NCI-H1092 (cell line): ENCODE measurements at regions not wholly inside any gene's neighbourhood (a gene's known extent, or its start where the extent isn't known, plus 50 kb on each side); places are given as distances from the start of the nearest gene placed in this dataset.

Source experiments
- DNase-seq: peaks from one replicate; lab custom pipeline; 2025; lab: John Stamatoyannopoulos, UW

- DNase-seq: no peak
These were observed 1593.1 kb upstream of the TENM4 start for GRCh38 chr11:81033779-81034540.

- no peak for DNase-seq
These were observed 1592.1 kb upstream of the TENM4 start for GRCh38 chr11:81032906-81033305.

GRCh38 chr11:81030186-81030585, 1589.4 kb upstream of the TENM4 start:
- DNase-seq: no peak

DNA sequence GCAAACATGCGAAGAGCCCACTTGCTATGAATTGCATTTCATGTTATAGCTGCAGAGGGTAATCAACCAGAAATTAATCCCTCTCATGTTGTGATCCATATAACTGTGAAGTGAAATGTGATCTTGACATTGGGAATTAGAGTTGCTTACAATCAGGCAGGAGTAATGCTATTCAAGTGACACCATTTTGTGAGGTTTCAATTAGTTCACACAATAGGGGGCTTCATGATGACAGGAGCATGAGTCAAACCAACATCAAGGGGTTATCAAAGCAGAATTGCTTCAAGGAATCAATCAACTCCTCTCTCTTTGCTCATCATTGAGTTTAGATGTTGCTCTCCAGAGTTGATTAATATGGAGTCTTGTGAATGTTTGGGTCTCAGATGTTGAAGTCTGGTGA, 1585.2 kb upstream of the TENM4 start:
- DNase-seq: no peak

GRCh38 chr11:81022057-81022456, 1581.2 kb upstream of the TENM4 start:
- DNase-seq: no peak

DNA sequence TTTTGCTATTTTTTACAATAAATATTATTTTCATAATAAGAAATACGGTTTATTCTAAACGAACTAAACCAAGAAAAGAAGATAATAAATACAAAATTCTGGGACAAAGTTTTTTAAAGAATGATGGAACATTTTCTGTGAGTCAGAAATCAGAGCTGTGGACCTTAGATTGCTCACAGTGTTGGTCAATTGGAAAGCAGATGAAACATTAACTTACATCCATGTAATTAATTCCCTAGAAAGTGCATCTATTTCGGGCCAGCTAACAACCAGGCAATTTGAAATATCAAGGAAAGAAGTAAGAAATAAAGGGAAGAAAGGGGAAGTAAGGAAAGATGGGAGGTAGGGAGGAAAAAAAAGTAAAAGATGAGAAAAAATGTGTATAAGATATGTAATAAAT, 1569.8 kb upstream of the TENM4 start:
- DNase-seq: no peak

- peak; percentile 6 for DNase-seq
These were observed 1566.2 kb upstream of the TENM4 start for GRCh38 chr11:81007046-81007445.

DNA sequence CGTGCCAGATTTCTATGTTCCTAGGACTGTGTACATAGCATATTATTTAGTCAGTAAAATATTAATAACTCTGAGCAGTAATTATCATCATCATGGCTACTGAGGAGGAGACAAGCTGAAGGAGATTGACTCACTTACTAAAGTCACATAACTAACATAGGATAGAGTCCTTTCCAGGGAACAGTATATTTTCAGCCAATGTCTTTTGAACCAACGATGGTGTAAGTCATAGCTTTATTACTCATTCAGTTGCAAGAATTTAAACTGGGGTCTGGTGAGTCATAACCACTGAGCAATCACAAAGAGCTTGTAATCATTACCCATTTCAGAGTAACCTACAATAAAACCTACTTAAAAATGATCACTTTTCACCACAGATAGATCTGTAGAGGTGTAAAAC, 1564.8 kb upstream of the TENM4 start:
- DNase-seq: no peak

GRCh38 chr11:81004576-81004975, 1563.7 kb upstream of the TENM4 start:
- DNase-seq: no peak

DNA sequence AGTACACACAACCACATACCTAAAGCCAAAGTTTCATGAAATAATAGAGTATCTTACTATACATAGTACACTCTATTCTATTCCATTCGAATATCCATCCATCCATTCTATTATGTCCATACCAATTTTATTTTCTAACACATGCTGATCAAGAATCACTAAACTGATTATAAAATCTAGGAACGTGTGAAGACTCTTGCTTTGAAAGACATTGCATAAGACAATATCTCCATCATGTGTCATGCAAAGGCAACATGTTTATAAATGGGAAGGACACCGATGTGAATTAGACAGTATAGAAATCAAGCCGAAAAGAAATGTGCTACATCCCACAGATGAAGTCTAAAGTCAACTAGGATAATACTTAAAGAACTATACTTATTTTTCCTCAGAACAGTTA, 1561.5 kb upstream of the TENM4 start:
- DNase-seq: no peak

GRCh38 chr11:81000735-81001134, 1559.9 kb upstream of the TENM4 start:
- no peak for DNase-seq

DNA sequence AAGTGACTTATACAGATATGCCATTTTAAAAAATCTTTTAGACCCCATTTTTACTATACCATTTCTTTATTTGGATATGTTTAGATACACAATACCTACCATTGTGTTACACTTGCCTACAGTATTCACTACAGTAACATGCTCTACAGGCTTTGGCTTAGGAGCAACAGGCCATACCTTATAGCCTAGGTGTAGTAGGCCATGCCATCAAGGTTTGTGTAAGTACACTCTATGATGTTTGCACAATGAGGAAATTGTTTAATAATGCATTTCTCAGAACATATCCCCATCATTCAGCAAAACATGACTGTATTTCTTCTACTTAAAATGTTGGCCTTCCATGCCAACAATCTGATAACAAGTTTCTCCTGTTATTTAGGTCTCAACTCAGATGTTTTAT, 1559.5 kb upstream of the TENM4 start:
- no peak for DNase-seq

GRCh38 chr11:80995523-80995922, 1554.7 kb upstream of the TENM4 start:
- DNase-seq: no peak

- DNase-seq: no peak
These were observed 1552.7 kb upstream of the TENM4 start for GRCh38 chr11:80993536-80993935.

DNA sequence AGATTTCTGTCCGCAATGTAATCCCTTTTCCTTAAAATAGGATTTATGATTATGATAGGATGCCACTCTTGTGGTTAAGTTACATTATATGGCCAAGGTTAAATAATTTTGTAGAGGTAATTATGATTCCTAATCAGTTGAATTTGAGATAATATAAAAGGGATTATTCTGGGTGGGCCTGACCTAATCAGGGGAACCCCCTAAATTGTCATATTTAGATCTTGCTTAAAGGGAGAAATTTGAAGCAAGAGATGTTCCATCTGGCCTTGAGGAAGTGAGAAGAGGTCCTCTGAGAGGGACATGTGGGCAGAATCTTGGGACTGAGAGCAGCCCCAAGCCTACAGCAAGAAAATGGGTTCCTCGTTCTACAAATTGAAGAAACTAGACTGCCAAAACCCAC, 1550.1 kb upstream of the TENM4 start:
- no peak for DNase-seq

GRCh38 chr11:80987171-80987570, 1546.3 kb upstream of the TENM4 start:
- no peak for DNase-seq

DNA sequence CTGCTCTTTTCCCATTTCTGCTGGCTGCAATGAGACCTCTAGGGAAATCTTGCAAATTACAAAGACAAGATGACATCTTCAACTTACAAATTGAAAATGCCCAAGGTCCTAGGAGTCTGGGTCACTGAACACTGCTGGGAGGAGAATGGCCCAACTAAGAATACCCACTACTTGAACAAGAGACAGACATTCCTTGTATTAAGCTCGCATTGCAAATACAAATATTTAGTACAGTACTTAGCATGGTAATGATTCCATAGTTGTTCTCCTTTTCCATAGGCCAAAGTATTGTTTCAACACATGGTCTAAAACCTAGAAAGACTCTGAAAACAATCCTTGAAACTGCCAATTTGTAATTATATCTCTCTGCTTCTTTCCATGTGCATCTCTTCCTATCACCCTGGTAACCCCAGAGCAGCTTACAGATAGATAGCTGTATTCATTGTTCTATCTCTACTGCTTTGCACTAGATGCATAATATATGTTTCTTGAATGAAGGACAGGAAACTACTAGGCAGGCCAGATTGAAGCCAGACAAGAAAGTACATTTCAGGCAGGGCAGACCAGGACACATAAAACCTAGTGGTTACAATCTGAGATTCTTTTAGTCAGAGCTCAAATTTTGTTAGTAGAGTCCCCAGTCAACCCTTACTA, 1545.7 kb upstream of the TENM4 start:
- no peak for DNase-seq

DNA sequence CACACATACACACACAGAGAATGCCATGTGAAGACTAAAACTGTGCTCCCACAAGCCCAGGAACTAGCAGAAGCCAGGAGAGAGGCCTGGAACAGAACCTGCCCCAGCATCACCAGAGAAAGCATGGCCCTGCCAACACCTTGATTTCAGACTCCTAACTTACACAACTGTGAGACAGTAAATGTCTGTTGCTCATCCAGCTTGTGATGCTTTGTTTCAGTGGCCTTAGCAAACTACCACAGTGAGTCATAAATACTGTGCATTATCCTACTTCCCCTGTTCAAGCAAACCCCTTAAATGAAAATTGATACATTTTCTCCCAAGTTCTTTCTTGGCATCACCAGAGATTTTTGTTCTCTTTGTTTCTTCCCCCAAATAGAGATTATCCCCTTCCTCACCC, 1539.4 kb upstream of the TENM4 start:
- no peak for DNase-seq

GRCh38 chr11:80973786-80974185, 1533.0 kb upstream of the TENM4 start:
- DNase-seq: no peak

GRCh38 chr11:80970037-80970436, 1529.2 kb upstream of the TENM4 start:
- no peak for DNase-seq

- DNase-seq: no peak
These were observed 1526.8 kb upstream of the TENM4 start for GRCh38 chr11:80967649-80968048.

- DNase-seq: no peak
These were observed 1519.7 kb upstream of the TENM4 start for GRCh38 chr11:80960381-80961029.

DNA sequence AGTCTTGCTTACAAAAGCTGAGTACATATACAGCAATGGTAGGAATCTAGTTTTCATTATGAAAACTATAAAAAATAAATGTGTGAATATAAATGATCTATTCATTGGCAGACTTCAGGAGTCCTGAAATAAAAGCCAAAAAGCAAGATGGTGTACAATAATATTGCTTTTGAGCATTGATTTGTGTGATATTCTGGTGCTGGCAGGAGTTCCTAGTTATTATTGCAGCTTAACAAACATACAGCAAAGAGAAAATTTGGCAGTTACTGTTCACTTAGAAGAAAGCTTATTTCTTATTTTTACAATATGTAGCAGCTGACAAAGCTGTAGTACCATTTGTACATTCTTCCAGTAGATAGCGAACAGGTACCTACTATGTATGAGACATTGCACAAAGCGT, 1518.9 kb upstream of the TENM4 start:
- DNase-seq: no peak
